DND-41 (cell line): ENCODE measurements at regions not wholly inside any gene's neighbourhood (a gene's known extent, or its start where the extent isn't known, plus 50 kb on each side); places are given as distances from the start of the nearest gene placed in this dataset.

ENCODE experiments used
- ATAC-seq: fragments of 200-7000 bp; cut with Tn5 transposase; 3 replicates; pipeline ENCODE4 v1.9.1; 2021; ENCODE audit warnings: low read depth; ENCODE audit not compliant: insufficient read depth
- DNase-seq: peaks from one replicate; pipeline ENCODE4 v3.0.0-alpha.2; 2020
- H2AFZ ChIP-seq: 2 replicates; pipeline ENCODE4 v1.6.0; 2012; ENCODE audit warnings: low read depth, low read length
- H3K27ac ChIP-seq: 2 replicates; pipeline ENCODE4 v1.5.1; 2012; ENCODE audit warnings: low read length, inconsistent platforms
- H3K27me3 ChIP-seq: fragments of 200-600 bp; sonication (generic); 2 replicates; pipeline ENCODE4 v1.6.0; 2012; ENCODE audit warnings: low read length, mild to moderate bottlenecking, inconsistent platforms; ENCODE audit not compliant: insufficient read depth, poor library complexity
- H3K36me3 ChIP-seq: 2 replicates; pipeline ENCODE4 v1.5.1; 2012; ENCODE audit warnings: low read length, inconsistent platforms; ENCODE audit not compliant: insufficient read depth
- H3K4me1 ChIP-seq: 2 replicates; pipeline ENCODE4 v1.5.1; 2012; ENCODE audit warnings: mild to moderate bottlenecking, low read length; ENCODE audit not compliant: insufficient read depth
- H3K4me2 ChIP-seq: 2 replicates; pipeline ENCODE4 v1.6.0; 2012; ENCODE audit warnings: mild to moderate bottlenecking, moderate library complexity, low read length, inconsistent platforms; ENCODE audit not compliant: insufficient read depth
- H3K4me3 ChIP-seq, 2 experiments: fragments of 200-600 bp in 1 of 2; shearing (Covaris generic) in 1 of 2; 2 replicates each; pipeline ENCODE4 v1.5.1; 2012 to 2016; ENCODE audit warnings: inconsistent platforms in 2 of 2, low read length in 2 of 2, mild to moderate bottlenecking in 2 of 2, low read depth in 1 of 2, moderate library complexity in 1 of 2
- H3K79me2 ChIP-seq: 2 replicates; pipeline ENCODE4 v1.6.0; 2012; ENCODE audit warnings: low read length, inconsistent platforms; ENCODE audit not compliant: insufficient read depth
- H3K9ac ChIP-seq: 2 replicates; pipeline ENCODE4 v1.6.0; 2012; ENCODE audit warnings: low read depth, mild to moderate bottlenecking, inconsistent platforms, low read length, moderate library complexity
- H3K9me3 ChIP-seq: 2 replicates; pipeline ENCODE4 v1.5.1; 2012; ENCODE audit warnings: low read length, moderate library complexity, mild to moderate bottlenecking, inconsistent platforms; ENCODE audit not compliant: insufficient read depth, severe bottlenecking
- H4K20me1 ChIP-seq: 2 replicates; pipeline ENCODE4 v1.6.0; 2012; ENCODE audit warnings: low read length; ENCODE audit not compliant: insufficient read depth
- EZH2 ChIP-seq: IDR thresholded peaks from 3 replicates; pipeline ENCODE4 v1.6.1; 2012; ENCODE audit warnings: borderline replicate concordance, low read depth, mild to moderate bottlenecking, moderate library complexity, low read length, inconsistent platforms; ENCODE audit not compliant: severe bottlenecking
- TF ChIP-seq, protein P1 (sequence below): IDR thresholded peaks from 2 replicates; pipeline ENCODE4 v1.5.1; 2012; ENCODE audit warnings: borderline replicate concordance, low read length, moderate library complexity, mild to moderate bottlenecking; ENCODE audit not compliant: poor library complexity, severe bottlenecking; ENCODE audit errors: extremely low read depth

DNA sequence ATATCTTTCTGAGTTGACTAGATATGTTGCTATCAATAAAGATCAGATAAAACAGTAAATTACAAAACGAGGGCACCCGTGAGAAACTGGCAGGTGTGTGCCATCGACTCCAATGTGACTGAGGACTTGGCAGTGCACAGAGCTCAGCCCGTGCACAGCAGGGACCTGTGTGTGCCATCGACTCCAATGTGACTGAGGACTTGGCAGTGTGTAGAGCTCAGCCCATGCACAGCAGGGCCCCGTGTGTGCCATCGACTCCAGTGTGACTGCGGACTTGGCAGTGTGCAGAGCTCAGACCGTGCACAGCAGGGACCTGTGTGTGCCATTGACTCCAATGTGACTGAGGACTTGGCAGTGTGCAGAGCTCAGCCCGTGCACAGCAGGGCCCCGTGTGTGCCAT, 347.2 kb upstream of the B3GAT1 start:
- H3K4me2 ChIP-seq = no peak overlapping the region
- peaks cover 6% of the 10 kb centered on the region for H3K36me3 ChIP-seq
- H4K20me1 ChIP-seq = no peaks in the 10 kb centered on the region
- DNase-seq (no peak), ATAC-seq (no peak)
- H3K9ac ChIP-seq = no peak overlapping the region
- peaks cover 30% of the 10 kb centered on the region for H3K79me2 ChIP-seq
- H3K4me3 ChIP-seq = no peak overlapping the region
- H3K4me1 ChIP-seq = peaks cover 33% of the 10 kb centered on the region
- no peaks in the 10 kb centered on the region for H3K9me3 ChIP-seq
- no peaks in the 10 kb centered on the region for H3K27me3 ChIP-seq
- no peak overlapping the region for H3K27ac ChIP-seq
- TF ChIP-seq EZH2 = no peak
- TF ChIP-seq, protein P1, sequence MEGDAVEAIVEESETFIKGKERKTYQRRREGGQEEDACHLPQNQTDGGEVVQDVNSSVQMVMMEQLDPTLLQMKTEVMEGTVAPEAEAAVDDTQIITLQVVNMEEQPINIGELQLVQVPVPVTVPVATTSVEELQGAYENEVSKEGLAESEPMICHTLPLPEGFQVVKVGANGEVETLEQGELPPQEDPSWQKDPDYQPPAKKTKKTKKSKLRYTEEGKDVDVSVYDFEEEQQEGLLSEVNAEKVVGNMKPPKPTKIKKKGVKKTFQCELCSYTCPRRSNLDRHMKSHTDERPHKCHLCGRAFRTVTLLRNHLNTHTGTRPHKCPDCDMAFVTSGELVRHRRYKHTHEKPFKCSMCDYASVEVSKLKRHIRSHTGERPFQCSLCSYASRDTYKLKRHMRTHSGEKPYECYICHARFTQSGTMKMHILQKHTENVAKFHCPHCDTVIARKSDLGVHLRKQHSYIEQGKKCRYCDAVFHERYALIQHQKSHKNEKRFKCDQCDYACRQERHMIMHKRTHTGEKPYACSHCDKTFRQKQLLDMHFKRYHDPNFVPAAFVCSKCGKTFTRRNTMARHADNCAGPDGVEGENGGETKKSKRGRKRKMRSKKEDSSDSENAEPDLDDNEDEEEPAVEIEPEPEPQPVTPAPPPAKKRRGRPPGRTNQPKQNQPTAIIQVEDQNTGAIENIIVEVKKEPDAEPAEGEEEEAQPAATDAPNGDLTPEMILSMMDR = no peak
- no peak overlapping the region for H2AFZ ChIP-seq

DNA sequence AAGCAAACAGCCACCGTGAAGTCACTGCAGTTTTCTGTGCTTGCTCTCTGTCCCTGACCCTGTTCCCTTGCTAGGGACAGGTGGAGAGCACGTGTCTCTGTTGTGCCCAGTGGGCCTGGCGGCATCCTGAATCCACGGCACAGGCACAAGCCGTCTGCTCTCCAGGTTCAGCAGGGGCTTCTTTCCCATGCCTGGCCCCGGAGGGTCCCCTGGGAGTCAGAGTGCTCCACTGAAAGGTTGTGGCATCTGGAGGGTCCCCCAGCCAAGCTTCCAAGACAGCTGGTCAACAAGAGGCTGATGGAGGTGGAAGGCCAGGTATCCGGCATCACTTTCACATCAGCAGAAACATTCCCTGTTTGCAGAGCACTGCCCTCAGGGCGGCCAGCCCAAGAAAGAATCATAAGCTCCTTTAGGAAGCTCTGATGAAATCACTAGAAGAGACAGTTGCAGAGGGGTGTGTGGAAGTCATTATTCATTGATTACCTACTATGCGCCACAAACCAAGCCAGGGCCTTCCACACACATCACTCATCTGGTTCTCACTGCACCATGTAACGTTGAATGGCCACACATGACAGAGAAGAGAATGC, 346.4 kb upstream of the B3GAT1 start:
- Histone ChIP-seq H3K4me1 (peaks cover 25% of the 10 kb centered on the region), H3K9me3 (no peaks in the 10 kb centered on the region), H4K20me1 (no peaks in the 10 kb centered on the region), H3K79me2 (peaks cover 22% of the 10 kb centered on the region), H3K4me3 (no peak overlapping the region), H3K27me3 (no peaks in the 10 kb centered on the region), H3K36me3 (no peaks in the 10 kb centered on the region; the same call in 1 of the 2 replicates), H3K9ac (no peak overlapping the region), H3K27ac (no peak overlapping the region), H2AFZ (no peak overlapping the region), H3K4me2 (no peak overlapping the region)
- TF ChIP-seq EZH2 = no peak
- TF ChIP-seq, protein P1 = no peak
- DNase-seq = no peak
- no peak for ATAC-seq

DNA sequence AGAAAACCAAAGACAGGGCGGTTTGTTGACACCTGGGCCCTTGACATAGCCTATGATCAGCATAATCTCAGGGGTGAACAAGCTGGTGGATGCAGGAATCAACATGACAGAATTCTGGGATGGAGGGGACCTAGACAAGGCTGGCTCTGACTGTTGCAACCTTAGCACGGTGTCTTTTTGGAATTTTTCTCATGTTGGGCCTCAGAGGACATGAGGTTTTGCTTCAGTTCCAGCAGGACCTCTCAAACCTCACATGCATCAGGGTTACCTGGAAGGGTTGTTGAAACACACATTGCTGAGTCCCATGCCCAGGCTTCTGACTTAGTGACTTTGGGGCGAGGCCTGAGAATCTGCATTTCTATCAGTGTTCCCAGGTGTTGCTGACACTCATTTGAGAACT, 345.6 kb upstream of the B3GAT1 start:
- DNase-seq (no peak), ATAC-seq (no peak)
- Histone ChIP-seq H3K4me2 (no peak overlapping the region), H3K4me3 (no peak overlapping the region), H3K79me2 (peaks cover 14% of the 10 kb centered on the region), H3K9ac (no peak overlapping the region), H3K27ac (no peak overlapping the region; the same call in 1 of the 2 replicates), H3K9me3 (no peaks in the 10 kb centered on the region), H2AFZ (no peak overlapping the region), H3K27me3 (no peaks in the 10 kb centered on the region), H4K20me1 (no peaks in the 10 kb centered on the region), H3K36me3 (no peaks in the 10 kb centered on the region; the same call in 1 of the 2 replicates), H3K4me1 (peaks cover 19% of the 10 kb centered on the region)
- no peak for TF ChIP-seq EZH2
- TF ChIP-seq, protein P1 = no peak
